ENCODE measurements at regions not wholly inside any gene's neighbourhood (a gene's known extent, or its start where the extent isn't known, plus 50 kb on each side); places are given as distances from the start of the nearest gene placed in this dataset.

DNA sequence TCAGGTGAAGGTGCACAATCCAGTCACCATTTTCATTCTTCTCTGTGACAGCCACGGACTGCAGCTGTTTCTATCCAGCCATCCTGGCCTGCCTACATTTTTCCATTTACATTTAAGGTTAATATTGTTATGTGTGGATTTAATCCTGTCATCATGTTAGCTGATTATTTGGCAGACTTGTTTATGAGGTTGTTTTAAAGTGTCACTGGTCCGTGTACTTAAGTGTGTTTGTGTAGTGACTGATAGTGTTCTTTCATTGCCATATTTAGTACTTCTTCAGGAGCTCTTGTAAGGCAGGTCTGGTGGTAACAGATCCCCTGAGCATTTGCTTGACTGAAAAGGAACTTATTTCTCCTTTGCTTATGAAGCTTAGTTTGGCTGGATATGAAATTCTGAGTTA, 364.2 kb downstream of the JRKL start:
- no peak for TF ChIP-seq CTCF (IDR thresholded peaks at IDR 0.05)
- TF ChIP-seq POLR2A (IDR thresholded peaks at IDR 0.05), result no peak
